Raji (cell line): ENCODE measurements at regions not wholly inside any gene's neighbourhood (a gene's known extent, or its start where the extent isn't known, plus 50 kb on each side); places are given as distances from the start of the nearest gene placed in this dataset.

ENCODE experiments used
- POLR2A ChIP-seq: IDR thresholded peaks from 2 replicates; pipeline ENCODE4 v1.6.1; 2011; ENCODE audit warnings: low read depth, low read length, control low read depth; ENCODE audit not compliant: insufficient read depth

DNA sequence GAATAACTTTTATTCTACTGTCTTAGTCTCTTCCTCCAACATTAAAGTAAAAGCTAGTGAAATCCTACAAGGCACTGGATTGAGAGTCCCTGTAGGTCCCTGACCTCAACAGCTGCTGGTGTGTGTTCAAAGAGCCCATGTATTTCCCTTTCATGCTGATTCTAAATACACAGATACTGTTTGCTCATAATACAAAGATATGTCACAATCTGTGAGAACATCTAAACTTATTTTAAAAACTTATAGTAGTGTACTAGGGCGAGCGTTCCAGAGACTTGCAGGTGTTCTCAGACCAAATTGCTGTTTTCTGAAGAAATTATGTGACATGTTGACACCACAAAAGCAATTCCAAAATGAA is 145.9 kb upstream of the LIPC start:
- no peak for TF ChIP-seq POLR2A

GRCh38 chr15:58286523-58286922 is 145.3 kb upstream of the LIPC start:
- TF ChIP-seq POLR2A: no peak

GRCh38 chr15:58287891-58288290 is 143.9 kb upstream of the LIPC start:
- no peak for TF ChIP-seq POLR2A

DNA sequence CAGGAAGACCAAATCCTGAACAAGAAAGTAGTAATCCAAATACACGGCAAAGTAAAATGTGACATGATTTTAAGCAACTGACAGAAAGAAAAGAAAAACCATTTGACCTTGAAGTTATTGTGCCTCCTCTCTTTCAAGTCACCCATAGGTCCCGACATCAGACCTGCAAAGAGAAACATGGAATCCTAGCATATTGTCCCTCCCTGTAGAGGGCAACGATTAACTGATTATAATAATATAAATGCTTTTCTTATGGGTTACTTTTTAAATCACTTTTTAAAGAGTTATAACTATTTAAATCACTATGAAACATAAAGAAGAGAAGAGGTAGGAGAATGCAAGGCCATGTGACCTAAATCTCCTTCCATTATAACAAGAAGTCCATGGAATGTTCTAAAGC is 143.2 kb upstream of the LIPC start:
- no peak for TF ChIP-seq POLR2A

- TF ChIP-seq POLR2A: no peak
Observed at GRCh38 chr15:58291848-58292247, 139.9 kb upstream of the LIPC start.

GRCh38 chr15:58292751-58293175 is 139.0 kb upstream of the LIPC start:
- no peak for TF ChIP-seq POLR2A

GRCh38 chr15:58293622-58294550 is 137.9 kb upstream of the LIPC start:
- TF ChIP-seq POLR2A: no peak

DNA sequence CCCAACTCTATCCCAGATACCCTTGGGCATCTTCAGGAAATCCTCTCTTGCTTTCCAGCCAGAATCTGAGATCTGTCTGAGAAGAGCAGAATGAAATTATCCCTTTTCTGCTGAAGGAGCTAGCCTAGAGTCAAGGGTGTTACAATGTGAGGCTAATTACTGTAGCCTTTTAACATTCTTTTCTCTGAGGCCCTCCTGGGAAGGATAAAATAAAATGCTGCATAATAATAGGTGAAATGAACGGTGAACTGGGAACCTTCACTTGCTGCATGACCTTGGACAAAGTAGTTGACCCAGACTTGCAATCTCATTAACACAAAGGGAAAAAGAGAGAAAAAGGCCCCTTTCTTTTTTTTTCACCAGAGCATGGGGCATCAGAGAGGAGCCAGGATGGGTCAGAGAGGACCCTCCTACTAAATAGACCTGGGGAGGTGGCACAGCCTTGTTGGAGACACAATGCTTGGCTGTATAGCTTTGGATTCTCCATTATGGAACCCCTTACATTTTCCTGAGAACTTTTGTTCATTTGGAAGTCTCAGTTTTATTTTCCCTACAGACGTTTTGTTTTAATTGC is 137.0 kb upstream of the LIPC start:
- TF ChIP-seq POLR2A: no peak

GRCh38 chr15:58295637-58296215 is 136.1 kb upstream of the LIPC start:
- TF ChIP-seq POLR2A: no peak

DNA sequence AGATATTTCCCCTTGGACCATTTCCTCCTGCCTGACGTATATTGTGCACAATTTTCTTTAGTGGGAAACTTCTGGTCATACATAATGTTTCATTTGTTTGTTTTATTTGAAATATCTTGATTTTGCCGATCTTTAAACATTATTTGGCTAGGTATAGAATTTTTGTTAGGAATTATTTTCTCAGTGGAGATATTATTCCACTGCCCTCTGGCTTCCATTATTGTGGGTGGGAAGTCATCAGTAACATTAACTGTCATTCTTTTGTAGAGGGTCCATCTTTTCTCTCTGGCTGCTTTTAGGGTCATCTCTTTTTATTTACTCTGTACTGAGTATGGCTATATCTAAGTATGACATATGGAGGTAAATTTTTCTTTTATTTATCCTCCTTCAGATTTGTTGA is 135.5 kb upstream of the LIPC start:
- TF ChIP-seq POLR2A: no peak

DNA sequence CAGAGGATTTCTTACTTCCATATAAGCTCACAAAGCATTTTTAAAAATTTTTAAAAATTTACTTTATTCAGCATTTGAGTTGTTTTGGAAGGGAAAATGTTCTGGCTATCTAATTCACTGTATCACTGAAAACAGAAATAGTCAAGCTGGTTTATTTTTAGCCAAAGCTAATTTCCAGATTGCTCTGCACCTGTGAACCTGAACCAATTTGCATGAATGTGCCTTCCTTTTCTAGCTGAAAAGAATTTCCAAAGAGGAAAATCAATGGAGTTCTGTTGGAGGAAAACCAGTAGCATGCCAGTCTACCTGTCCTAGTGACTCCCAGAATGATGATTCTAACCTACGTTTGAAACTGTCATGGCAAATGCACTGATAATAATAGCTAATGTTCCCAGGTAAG is 134.2 kb upstream of the LIPC start:
- no peak for TF ChIP-seq POLR2A

DNA sequence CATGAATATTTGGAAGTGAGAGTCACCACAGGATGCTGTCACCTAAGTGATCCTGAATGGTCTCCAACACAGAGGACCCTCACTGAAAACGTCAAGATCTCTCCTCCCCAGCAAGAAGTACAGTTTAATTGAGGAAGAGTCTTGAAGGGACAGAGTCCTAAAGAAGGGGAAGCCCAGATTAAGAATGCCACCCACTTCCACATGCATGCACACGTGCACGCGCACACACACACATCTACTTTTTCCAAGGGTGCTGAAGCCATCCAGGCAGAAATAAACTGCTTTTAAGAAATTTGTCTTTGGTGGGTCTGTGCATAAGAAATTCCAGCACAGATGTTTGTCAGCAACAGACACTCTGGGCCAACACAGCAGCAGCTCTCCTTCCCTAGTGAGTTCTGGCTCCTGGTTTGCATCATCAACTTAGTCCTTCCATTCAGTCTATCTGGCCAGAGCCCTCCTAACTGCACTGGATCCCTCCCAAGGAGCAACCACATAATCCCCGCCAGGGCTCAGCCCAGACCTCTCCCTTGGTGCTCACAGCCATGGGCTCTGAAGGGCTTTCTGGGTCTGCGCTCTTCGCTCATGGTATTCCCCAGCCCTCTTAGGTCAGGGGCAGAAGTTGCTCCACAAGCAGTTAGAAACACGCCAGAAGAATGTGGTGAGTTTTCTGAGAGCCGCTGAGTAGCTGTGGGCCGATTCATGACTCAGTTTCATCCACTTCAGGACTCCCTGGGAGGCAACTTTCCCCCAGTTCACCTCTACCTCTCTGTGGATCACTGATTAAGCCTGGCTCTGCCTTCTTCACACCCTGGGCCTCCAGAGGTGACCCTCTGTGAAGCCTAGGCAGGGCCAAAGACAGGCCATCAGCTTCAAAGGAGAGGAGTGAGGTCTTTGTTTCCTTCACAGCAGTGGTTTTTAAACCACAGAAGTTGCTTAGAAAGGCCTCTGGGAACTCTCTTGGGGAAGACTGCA is 132.6 kb upstream of the LIPC start:
- no peak for TF ChIP-seq POLR2A

GRCh38 chr15:58302832-58303231 is 129.0 kb upstream of the LIPC start:
- TF ChIP-seq POLR2A: no peak

DNA sequence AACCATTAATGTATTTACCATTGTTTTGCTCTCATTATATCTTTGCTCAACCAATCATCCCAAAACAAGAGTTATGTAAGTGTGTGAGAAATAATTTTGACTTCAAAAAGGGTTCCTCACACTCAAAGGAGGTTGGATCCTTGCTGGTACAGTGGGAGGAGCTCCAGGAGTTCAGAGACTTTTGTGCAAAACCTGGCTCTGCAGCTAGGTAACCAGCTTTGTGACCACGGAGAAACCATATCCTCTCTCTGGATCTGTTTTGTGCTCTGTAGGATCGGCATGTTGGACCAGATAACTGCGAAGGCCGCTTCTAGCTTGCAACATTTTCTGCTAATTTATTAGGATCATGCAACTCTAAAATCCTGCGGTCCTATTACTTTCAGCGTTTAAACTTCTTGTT is 128.6 kb upstream of the LIPC start:
- TF ChIP-seq POLR2A: no peak

GRCh38 chr15:58306591-58307312 is 125.0 kb upstream of the LIPC start:
- TF ChIP-seq POLR2A: no peak

GRCh38 chr15:58307313-58307961 is 124.4 kb upstream of the LIPC start:
- TF ChIP-seq POLR2A: no peak
